GM18867 (cell line): ENCODE measurements at regions not wholly inside any gene's neighbourhood (a gene's known extent, or its start where the extent isn't known, plus 50 kb on each side); places are given as distances from the start of the nearest gene placed in this dataset.
"Not testable (repeated sequence)": the region's sequence is repeated elsewhere in the genome, so short reads cannot be mapped to it uniquely, and the experiment has no call there.

ENCODE experiments used
- ATAC-seq: cut with Tn5 transposase; IDR thresholded peaks from one replicate; pipeline ENCODE4 v1.9.1; 2021; ENCODE audit warnings: mild to moderate bottlenecking, moderate library complexity; ENCODE audit not compliant: unreplicated experiment

GRCh38 chr5:152688561-152689249, 283.6 kb upstream of the NMUR2 start:
- no peak for ATAC-seq

GRCh38 chr5:152689250-152689711, 284.2 kb upstream of the NMUR2 start:
- no peak for ATAC-seq

- no peak for ATAC-seq
Measured at GRCh38 chr5:152694231-152694630, 289.2 kb upstream of the NMUR2 start.

- ATAC-seq, result no peak
Measured at GRCh38 chr5:152701305-152701949, 296.3 kb upstream of the NMUR2 start.

- ATAC-seq, result no peak
Measured at GRCh38 chr5:152704286-152704685, 299.2 kb upstream of the NMUR2 start.

GRCh38 chr5:152711801-152712388, 306.8 kb upstream of the NMUR2 start:
- no peak for ATAC-seq

GRCh38 chr5:152717393-152717792, 312.3 kb upstream of the NMUR2 start:
- no peak for ATAC-seq

GRCh38 chr5:152723482-152723881, 318.4 kb upstream of the NMUR2 start:
- no peak for ATAC-seq

- no peak for ATAC-seq
Measured at GRCh38 chr5:152730176-152730575, 325.1 kb upstream of the NMUR2 start.

GRCh38 chr5:152736906-152737305, 331.8 kb upstream of the NMUR2 start:
- ATAC-seq, result no peak

- ATAC-seq, result no peak
Measured at GRCh38 chr5:152739916-152740315, 334.8 kb upstream of the NMUR2 start.

GRCh38 chr5:152741126-152741525, 336.0 kb upstream of the NMUR2 start:
- not testable (repeated sequence) for ATAC-seq

- not testable (repeated sequence) for ATAC-seq
Measured at GRCh38 chr5:152787709-152788217, 382.7 kb upstream of the NMUR2 start.

GRCh38 chr5:152801886-152802285, 396.8 kb upstream of the NMUR2 start:
- ATAC-seq, result no peak

- ATAC-seq, result no peak
Measured at GRCh38 chr5:152804179-152804578, 399.1 kb upstream of the NMUR2 start.

GRCh38 chr5:152811988-152812387, 406.9 kb upstream of the NMUR2 start:
- no peak for ATAC-seq

- no peak for ATAC-seq
Measured at GRCh38 chr5:152813526-152813925, 408.4 kb upstream of the NMUR2 start.

- ATAC-seq, result no peak
Measured at GRCh38 chr5:152819891-152820290, 414.8 kb upstream of the NMUR2 start.

GRCh38 chr5:152824316-152824715, 419.2 kb upstream of the NMUR2 start:
- peak; percentile 48 for ATAC-seq

- ATAC-seq, result no peak
Measured at GRCh38 chr5:152838241-152838786, 433.2 kb upstream of the NMUR2 start.

- ATAC-seq, result no peak
Measured at GRCh38 chr5:152844713-152845112, 439.6 kb upstream of the NMUR2 start.

- no peak for ATAC-seq
Measured at GRCh38 chr5:152853361-152853760, 448.3 kb upstream of the NMUR2 start.
